Hepatocyte (in vitro differentiated cells): ENCODE measurements at regions not wholly inside any gene's neighbourhood (a gene's known extent, or its start where the extent isn't known, plus 50 kb on each side); places are given as distances from the start of the nearest gene placed in this dataset.

Source experiments
- DNase-seq: peaks from one replicate; pipeline ENCODE4 v3.0.0-alpha.2; 2016; ENCODE audit warnings: low spot score
- H2AFZ ChIP-seq: fragments of 200-600 bp; sonication (generic); 2 replicates; pipeline ENCODE4 v1.6.0; 2016; ENCODE audit warnings: antibody characterized with exemption, mild to moderate bottlenecking
- H3K27ac ChIP-seq: fragments of 200-600 bp; sonication (generic); 2 replicates; pipeline ENCODE4 v1.5.1; 2016; ENCODE audit warnings: mild to moderate bottlenecking
- H3K27me3 ChIP-seq: fragments of 200-600 bp; sonication (generic); 2 replicates; pipeline ENCODE4 v1.6.1; 2016
- H3K36me3 ChIP-seq: fragments of 200-600 bp; sonication (generic); replicated peaks from 2 replicates; pipeline ENCODE4 v1.5.1; 2016; ENCODE audit warnings: low read depth; ENCODE audit not compliant: insufficient read depth
- H3K4me1 ChIP-seq: fragments of 200-600 bp; sonication (generic); 2 replicates; pipeline ENCODE4 v1.5.1; 2016; ENCODE audit warnings: mild to moderate bottlenecking, moderate library complexity; ENCODE audit not compliant: insufficient read depth
- H3K4me2 ChIP-seq: fragments of 200-600 bp; sonication (generic); 2 replicates; pipeline ENCODE4 v1.6.0; 2016
- H3K4me3 ChIP-seq: fragments of 200-600 bp; sonication (generic); 2 replicates; pipeline ENCODE4 v1.5.1; 2016; ENCODE audit warnings: mild to moderate bottlenecking
- H3K79me2 ChIP-seq: fragments of 200-600 bp; sonication (generic); 2 replicates; pipeline ENCODE4 v1.6.0; 2017; ENCODE audit warnings: mild to moderate bottlenecking
- H3K9me2 ChIP-seq: fragments of 200-600 bp; sonication (generic); replicated peaks from 2 replicates; pipeline ENCODE4 v1.6.0; 2017; ENCODE audit warnings: mild to moderate bottlenecking; ENCODE audit not compliant: insufficient read depth
- H3K9me3 ChIP-seq: fragments of 200-600 bp; sonication (generic); 2 replicates; pipeline ENCODE4 v1.5.1; 2016; ENCODE audit warnings: low read depth, mild to moderate bottlenecking
- H4K20me1 ChIP-seq: fragments of 200-600 bp; sonication (generic); 2 replicates; pipeline ENCODE4 v1.6.0; 2016; ENCODE audit warnings: mild to moderate bottlenecking; ENCODE audit not compliant: insufficient read depth, poor library complexity, severe bottlenecking
- EZH2 ChIP-seq: fragments of 200-600 bp; sonication (generic); IDR thresholded peaks from 2 replicates; pipeline ENCODE4 v1.6.1; 2016; ENCODE audit warnings: antibody characterized with exemption, mild to moderate bottlenecking, borderline replicate concordance
- EZH2phosphoT487 ChIP-seq: fragments of 200-600 bp; sonication (generic); IDR thresholded peaks from one replicate; pipeline ENCODE4 v1.6.1; 2018; ENCODE audit warnings: antibody characterized with exemption, mild to moderate bottlenecking, low read depth, moderate library complexity; ENCODE audit not compliant: unreplicated experiment, severe bottlenecking
- WGBS: methylation state at CpG from one replicate; pipeline ENCODE4 v1.1.6; 2016; ENCODE audit warnings: low lambda C conversion rate; ENCODE audit errors: missing lambda C conversion rate; 5-methylcytosine and 5-hydroxymethylcytosine counted together
- TF ChIP-seq, protein P1 (sequence below): fragments of 200-600 bp; sonication (generic); IDR thresholded peaks from 2 replicates; pipeline ENCODE4 v1.5.1; 2016; ENCODE audit warnings: antibody characterized with exemption, mild to moderate bottlenecking; ENCODE audit not compliant: poor library complexity

- Histone ChIP-seq H3K4me1 (no peaks in the 10 kb centered on the region), H4K20me1 (no peaks in the 10 kb centered on the region), H3K27ac (no peak overlapping the region), H3K4me3 (no peak overlapping the region), H3K9me3 (no peaks in the 10 kb centered on the region), H3K79me2 (no peaks in the 10 kb centered on the region), H3K36me3 (no peaks in the 10 kb centered on the region), H3K9me2 (no peaks in the 10 kb centered on the region), H3K4me2 (no peak overlapping the region), H2AFZ (no peak overlapping the region), H3K27me3 (no peaks in the 10 kb centered on the region)
- no peak for DNase-seq
- 81% methylated on average over 1 of the region's 1 CpG for WGBS
- TF ChIP-seq EZH2phosphoT487 (no peak), EZH2 (no peak)
- TF ChIP-seq, protein P1, sequence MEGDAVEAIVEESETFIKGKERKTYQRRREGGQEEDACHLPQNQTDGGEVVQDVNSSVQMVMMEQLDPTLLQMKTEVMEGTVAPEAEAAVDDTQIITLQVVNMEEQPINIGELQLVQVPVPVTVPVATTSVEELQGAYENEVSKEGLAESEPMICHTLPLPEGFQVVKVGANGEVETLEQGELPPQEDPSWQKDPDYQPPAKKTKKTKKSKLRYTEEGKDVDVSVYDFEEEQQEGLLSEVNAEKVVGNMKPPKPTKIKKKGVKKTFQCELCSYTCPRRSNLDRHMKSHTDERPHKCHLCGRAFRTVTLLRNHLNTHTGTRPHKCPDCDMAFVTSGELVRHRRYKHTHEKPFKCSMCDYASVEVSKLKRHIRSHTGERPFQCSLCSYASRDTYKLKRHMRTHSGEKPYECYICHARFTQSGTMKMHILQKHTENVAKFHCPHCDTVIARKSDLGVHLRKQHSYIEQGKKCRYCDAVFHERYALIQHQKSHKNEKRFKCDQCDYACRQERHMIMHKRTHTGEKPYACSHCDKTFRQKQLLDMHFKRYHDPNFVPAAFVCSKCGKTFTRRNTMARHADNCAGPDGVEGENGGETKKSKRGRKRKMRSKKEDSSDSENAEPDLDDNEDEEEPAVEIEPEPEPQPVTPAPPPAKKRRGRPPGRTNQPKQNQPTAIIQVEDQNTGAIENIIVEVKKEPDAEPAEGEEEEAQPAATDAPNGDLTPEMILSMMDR = no peak
Measured at GRCh38 chr5:93179466-93179865, 401.6 kb downstream of the NR2F1-AS1 start.

- H3K79me2 ChIP-seq = no peaks in the 10 kb centered on the region
- WGBS = 95% methylated on average over 1 of the region's 1 CpG
- H3K4me3 ChIP-seq = no peak overlapping the region
- no peaks in the 10 kb centered on the region for H4K20me1 ChIP-seq
- H3K9me2 ChIP-seq = no peaks in the 10 kb centered on the region
- no peaks in the 10 kb centered on the region for H3K27me3 ChIP-seq
- no peaks in the 10 kb centered on the region for H3K9me3 ChIP-seq
- no peaks in the 10 kb centered on the region for H3K36me3 ChIP-seq
- no peak overlapping the region for H3K4me2 ChIP-seq
- DNase-seq = no peak
- no peak overlapping the region for H2AFZ ChIP-seq
- H3K27ac ChIP-seq = no peak overlapping the region
- no peak for TF ChIP-seq EZH2
- no peak for TF ChIP-seq EZH2phosphoT487
- TF ChIP-seq, protein P1 = no peak
- no peaks in the 10 kb centered on the region for H3K4me1 ChIP-seq
Measured at GRCh38 chr5:93174930-93175329, 406.1 kb downstream of the NR2F1-AS1 start.

DNA sequence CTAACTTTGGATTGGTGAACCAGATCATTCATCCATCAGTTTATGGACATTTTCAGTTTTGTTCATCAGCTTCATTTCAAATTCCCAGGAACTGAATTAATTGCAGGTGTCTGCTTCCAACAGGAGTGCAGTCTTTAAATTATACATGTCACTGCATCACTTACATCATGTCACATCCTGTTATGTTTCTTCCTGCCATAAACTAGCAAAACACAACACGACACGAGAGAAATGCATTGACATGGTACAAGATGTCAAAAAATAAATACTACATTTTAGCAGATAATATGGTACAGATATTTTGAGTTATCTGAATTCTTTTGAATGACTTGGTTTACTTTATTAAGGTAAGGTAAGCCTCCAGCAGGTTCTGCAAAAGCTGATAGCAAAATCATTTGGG is 415.5 kb downstream of the NR2F1-AS1 start:
- Histone ChIP-seq H3K9me2 (no peaks in the 10 kb centered on the region), H3K4me1 (peaks cover 16% of the 10 kb centered on the region), H3K27ac (no peak overlapping the region), H4K20me1 (no peaks in the 10 kb centered on the region), H3K9me3 (no peaks in the 10 kb centered on the region), H3K36me3 (no peaks in the 10 kb centered on the region), H3K4me3 (no peak overlapping the region), H3K27me3 (no peaks in the 10 kb centered on the region), H2AFZ (no peak overlapping the region), H3K79me2 (no peaks in the 10 kb centered on the region), H3K4me2 (no peak overlapping the region)
- no peak for DNase-seq
- 76% methylated on average over 2 of the region's 2 CpGs for WGBS
- TF ChIP-seq, protein P1 = no peak
- TF ChIP-seq EZH2 (no peak), EZH2phosphoT487 (no peak)

DNA sequence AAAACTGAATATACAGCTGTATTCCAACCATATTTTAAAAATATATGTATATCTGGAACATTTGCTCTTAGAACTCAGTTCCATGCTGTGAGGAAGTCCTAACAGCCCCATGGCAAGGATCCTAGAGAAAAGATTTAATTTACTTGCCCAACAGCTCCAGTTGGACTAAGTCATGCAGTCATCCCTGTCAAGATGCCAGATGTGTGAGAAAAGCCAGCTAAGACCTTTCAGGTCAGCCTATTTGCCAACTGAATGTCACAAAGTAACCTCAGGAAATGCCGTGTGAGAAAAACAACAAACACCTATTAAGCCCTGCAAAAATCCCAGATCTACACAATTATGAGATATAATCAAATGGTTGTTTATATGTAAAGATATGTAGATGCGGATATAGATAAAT is 416.3 kb downstream of the NR2F1-AS1 start:
- TF ChIP-seq EZH2 = no peak
- TF ChIP-seq, protein P1 = no peak
- TF ChIP-seq EZH2phosphoT487 = no peak
- Histone ChIP-seq H3K27me3 (no peaks in the 10 kb centered on the region), H3K36me3 (no peaks in the 10 kb centered on the region), H4K20me1 (no peaks in the 10 kb centered on the region), H3K4me2 (no peak overlapping the region), H3K79me2 (no peaks in the 10 kb centered on the region), H3K9me2 (no peaks in the 10 kb centered on the region), H3K9me3 (no peaks in the 10 kb centered on the region), H2AFZ (no peak overlapping the region), H3K27ac (no peak overlapping the region), H3K4me1 (peaks cover 16% of the 10 kb centered on the region), H3K4me3 (no peak overlapping the region)
- WGBS = 64% methylated on average over 2 of the region's 2 CpGs
- DNase-seq = no peak
